ENCODE measurements at regions not wholly inside any gene's neighbourhood (a gene's known extent, or its start where the extent isn't known, plus 50 kb on each side); places are given as distances from the start of the nearest gene placed in this dataset.

DNA sequence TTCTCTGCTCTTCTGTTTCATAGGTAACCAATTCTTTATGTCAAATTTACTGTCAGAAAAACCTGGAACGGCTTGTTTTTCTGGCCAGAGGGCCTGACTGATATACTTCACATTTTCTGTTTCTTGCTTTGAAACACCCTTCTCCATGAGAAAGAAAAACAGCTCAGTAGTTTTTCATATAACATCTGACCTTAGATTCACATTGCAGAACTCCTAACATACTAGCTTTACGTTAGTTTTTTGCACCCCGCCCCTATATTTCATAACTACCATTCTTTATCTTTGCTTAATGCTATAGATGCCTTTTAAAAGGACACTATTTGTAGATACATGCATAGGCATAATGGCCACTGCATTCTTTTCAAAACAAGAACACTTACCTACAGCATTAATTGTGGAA lies 83.9 kb upstream of the TSC22D2 start:
- TF ChIP-seq, protein P1, sequence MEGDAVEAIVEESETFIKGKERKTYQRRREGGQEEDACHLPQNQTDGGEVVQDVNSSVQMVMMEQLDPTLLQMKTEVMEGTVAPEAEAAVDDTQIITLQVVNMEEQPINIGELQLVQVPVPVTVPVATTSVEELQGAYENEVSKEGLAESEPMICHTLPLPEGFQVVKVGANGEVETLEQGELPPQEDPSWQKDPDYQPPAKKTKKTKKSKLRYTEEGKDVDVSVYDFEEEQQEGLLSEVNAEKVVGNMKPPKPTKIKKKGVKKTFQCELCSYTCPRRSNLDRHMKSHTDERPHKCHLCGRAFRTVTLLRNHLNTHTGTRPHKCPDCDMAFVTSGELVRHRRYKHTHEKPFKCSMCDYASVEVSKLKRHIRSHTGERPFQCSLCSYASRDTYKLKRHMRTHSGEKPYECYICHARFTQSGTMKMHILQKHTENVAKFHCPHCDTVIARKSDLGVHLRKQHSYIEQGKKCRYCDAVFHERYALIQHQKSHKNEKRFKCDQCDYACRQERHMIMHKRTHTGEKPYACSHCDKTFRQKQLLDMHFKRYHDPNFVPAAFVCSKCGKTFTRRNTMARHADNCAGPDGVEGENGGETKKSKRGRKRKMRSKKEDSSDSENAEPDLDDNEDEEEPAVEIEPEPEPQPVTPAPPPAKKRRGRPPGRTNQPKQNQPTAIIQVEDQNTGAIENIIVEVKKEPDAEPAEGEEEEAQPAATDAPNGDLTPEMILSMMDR (IDR thresholded peaks at IDR 0.05) = no peak
- TF ChIP-seq EZH2 (IDR thresholded peaks at IDR 0.05; ENCODE audit: borderline replicate concordance, insufficient read depth, low read depth, low read length, poor library complexity, severe bottlenecking) = no peak
